Calu3 (cell line): ENCODE measurements at regions not wholly inside any gene's neighbourhood (a gene's known extent, or its start where the extent isn't known, plus 50 kb on each side); places are given as distances from the start of the nearest gene placed in this dataset.

Experiments
- BruUV-seq: library from RNA; stranded (reverse); fragments of 400-500 nt; replicated peaks from 2 replicates; lab custom pipeline; 2021; lab: Mats Ljungman, UMichigan
- CTCF ChIA-PET: fragments of 300-600 bp; sonication (Branson Sonifier 250); formaldehyde crosslinking; loops from one replicate; lab custom pipeline; 2022; ENCODE audit warnings: antibody characterized with exemption; lab: Charles Lee
- DNase-seq: peaks from one replicate; pipeline ENCODE4 v3.0.0; 2022
- H3K27ac Mint-ChIP-seq: one replicate; pipeline ENCODE4 v1.8.0; 2022; ENCODE audit warnings: mixed read lengths; ENCODE audit not compliant: unreplicated experiment
- H3K27me3 Mint-ChIP-seq: one replicate; pipeline ENCODE4 v1.8.0; 2022; ENCODE audit warnings: mixed read lengths; ENCODE audit not compliant: unreplicated experiment
- H3K36me3 Mint-ChIP-seq: one replicate; pipeline ENCODE4 v1.8.0; 2022; ENCODE audit warnings: mild to moderate bottlenecking, moderate library complexity, mixed read lengths; ENCODE audit not compliant: insufficient read depth, unreplicated experiment
- H3K4me1 Mint-ChIP-seq: one replicate; pipeline ENCODE4 v1.8.0; 2022; ENCODE audit warnings: mild to moderate bottlenecking, low read depth, mixed read lengths; ENCODE audit not compliant: unreplicated experiment
- H3K4me3 Mint-ChIP-seq: one replicate; pipeline ENCODE4 v1.8.0; 2022; ENCODE audit warnings: mild to moderate bottlenecking, low read depth, moderate library complexity, mixed read lengths; ENCODE audit not compliant: unreplicated experiment
- H3K9me3 Mint-ChIP-seq: one replicate; pipeline ENCODE4 v1.8.0; 2022; ENCODE audit warnings: low read depth, mixed read lengths; ENCODE audit not compliant: unreplicated experiment
- intact Hi-C: fragments of 100-400 bp; cut with micrococcal nuclease; formaldehyde crosslinking; loops from one replicate; pipeline ENCODE4 v1.10.0; 2022; ENCODE audit not compliant: unreplicated experiment
- TF ChIP-seq, protein P1 (sequence below): fragments of 200-600 bp; IDR thresholded peaks from one replicate; pipeline ENCODE4 v1.8.0; 2022; ENCODE audit warnings: antibody characterized with exemption; ENCODE audit not compliant: unreplicated experiment

DNA sequence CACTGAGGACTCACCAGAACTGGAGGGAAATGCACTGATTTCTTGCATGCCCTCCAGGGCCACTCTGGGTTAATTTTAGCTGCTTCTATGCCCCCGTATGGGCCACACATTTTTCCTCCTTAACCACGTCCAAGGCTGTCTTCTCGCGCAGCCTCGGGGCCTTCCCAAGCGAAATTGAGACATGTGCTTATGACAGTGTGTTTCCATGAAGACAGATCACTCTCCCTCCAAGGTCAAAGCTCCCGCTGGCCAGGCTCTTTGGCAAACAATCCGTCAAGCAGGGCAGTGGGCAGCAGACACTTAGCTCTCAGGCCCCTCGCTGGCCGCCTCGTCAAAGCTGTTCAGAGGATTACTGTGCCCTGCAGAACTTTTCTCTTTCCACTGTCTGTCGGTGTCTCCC lies 243.0 kb upstream of the N4BP1 start:
- H3K27ac Mint-ChIP-seq, result no peak overlapping the region
- TF ChIP-seq, protein P1, sequence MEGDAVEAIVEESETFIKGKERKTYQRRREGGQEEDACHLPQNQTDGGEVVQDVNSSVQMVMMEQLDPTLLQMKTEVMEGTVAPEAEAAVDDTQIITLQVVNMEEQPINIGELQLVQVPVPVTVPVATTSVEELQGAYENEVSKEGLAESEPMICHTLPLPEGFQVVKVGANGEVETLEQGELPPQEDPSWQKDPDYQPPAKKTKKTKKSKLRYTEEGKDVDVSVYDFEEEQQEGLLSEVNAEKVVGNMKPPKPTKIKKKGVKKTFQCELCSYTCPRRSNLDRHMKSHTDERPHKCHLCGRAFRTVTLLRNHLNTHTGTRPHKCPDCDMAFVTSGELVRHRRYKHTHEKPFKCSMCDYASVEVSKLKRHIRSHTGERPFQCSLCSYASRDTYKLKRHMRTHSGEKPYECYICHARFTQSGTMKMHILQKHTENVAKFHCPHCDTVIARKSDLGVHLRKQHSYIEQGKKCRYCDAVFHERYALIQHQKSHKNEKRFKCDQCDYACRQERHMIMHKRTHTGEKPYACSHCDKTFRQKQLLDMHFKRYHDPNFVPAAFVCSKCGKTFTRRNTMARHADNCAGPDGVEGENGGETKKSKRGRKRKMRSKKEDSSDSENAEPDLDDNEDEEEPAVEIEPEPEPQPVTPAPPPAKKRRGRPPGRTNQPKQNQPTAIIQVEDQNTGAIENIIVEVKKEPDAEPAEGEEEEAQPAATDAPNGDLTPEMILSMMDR, result no peak
- no peaks in the 10 kb centered on the region for H3K4me1 Mint-ChIP-seq
- CTCF ChIA-PET, result no interaction called here
- no peaks in the 10 kb centered on the region for H3K36me3 Mint-ChIP-seq
- no peak overlapping the region for H3K4me3 Mint-ChIP-seq
- no TSS peak for BruUV-seq
- DNase-seq, result no peak
- H3K9me3 Mint-ChIP-seq, result peaks cover 2% of the 10 kb centered on the region
- H3K27me3 Mint-ChIP-seq, result peaks cover 56% of the 10 kb centered on the region
- intact Hi-C loops, result no loop called here

DNA sequence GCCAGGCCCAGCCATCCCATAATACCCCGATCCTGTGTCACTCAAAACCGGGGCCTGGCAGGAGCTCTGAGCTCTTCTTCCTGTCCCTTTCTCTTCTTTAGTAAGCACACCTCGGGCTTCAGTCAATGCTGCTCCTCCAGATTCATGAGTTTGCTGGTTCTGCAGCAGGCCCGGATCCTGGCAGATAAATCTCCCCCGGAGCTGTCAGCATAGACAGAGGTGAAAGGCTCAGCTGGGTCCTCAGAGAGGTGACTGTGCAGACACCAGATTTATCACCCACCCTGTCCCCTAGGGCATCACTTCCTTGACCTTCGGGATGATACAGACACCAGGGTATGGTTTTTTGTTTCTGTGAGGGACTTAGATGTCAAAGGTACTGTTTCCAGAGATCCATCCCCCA lies 242.5 kb upstream of the N4BP1 start:
- Mint-ChIP-seq H3K27me3 (peaks cover 51% of the 10 kb centered on the region), H3K4me1 (no peaks in the 10 kb centered on the region), H3K4me3 (no peak overlapping the region), H3K36me3 (no peaks in the 10 kb centered on the region), H3K9me3 (peaks cover 2% of the 10 kb centered on the region), H3K27ac (no peak overlapping the region)
- intact Hi-C loops, result no loop called here
- no peak for DNase-seq
- TF ChIP-seq, protein P1, result no peak
- BruUV-seq, result no TSS peak
- CTCF ChIA-PET, result no interaction called here

DNA sequence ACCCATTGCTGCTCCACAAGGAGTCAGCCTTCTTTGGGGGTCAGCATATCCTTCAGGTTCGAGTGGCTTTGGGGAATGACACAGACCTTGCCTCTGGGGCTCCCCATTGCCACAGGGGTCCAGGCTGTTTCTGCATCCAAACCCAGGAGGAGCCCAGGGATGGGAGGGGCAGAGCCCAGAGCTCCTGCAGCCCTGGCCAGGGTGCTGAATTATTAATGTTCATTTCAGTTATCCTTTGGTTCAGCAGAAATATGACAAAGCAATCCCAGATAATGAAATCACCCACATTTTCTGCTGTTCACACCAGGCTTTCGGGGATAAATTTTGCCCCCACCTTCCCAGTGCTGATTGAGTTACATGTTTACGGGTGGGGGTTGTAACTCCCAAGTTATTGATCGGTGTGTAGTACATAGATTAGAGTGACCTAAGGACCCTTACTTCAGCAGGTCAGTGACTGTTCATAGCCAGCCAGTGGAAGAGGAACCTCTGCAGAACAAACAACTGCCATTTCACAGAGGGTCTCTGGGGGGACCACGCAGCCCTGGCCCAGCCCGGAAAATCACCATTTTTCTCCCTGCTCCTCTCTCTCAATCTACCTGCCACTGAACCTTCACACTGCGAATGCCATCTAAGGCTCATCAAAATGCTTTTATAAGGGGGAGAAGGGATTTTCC lies 240.3 kb upstream of the N4BP1 start:
- no peak overlapping the region for H3K27ac Mint-ChIP-seq
- H3K4me3 Mint-ChIP-seq, result no peak overlapping the region
- no TSS peak for BruUV-seq
- H3K27me3 Mint-ChIP-seq, result peaks cover 30% of the 10 kb centered on the region
- H3K4me1 Mint-ChIP-seq, result no peaks in the 10 kb centered on the region
- intact Hi-C loops, result no loop called here
- H3K36me3 Mint-ChIP-seq, result no peaks in the 10 kb centered on the region
- CTCF ChIA-PET, result interaction anchor here (0.6 kb wide), 1 partner anchor 10 kb away, joined by 3 read pairs; no protein-coding TSS in a partner anchor
- no peak for DNase-seq
- H3K9me3 Mint-ChIP-seq, result peaks cover 2% of the 10 kb centered on the region
- TF ChIP-seq, protein P1, result no peak

DNA sequence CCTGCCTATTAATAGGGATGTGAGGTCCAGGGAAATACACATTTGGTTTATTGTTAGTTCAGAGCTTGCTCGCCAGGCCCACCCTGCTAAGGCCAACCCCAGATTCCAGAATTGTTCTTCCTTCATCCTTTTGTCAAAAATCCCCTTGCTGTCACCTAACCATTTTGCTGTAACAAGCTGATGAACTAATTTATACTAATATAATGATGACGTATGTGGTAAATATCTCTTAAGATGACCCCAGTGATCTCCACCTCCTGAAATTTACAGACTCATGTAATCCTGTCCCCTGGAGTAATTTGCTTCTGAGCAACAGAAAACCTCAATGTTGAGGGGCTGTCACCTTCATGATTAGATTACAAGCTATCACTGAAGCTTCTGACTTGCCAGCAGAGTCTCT lies 236.3 kb upstream of the N4BP1 start:
- BruUV-seq, result no TSS peak
- Mint-ChIP-seq H3K27ac (no peak overlapping the region), H3K27me3 (peaks cover 21% of the 10 kb centered on the region), H3K4me3 (no peak overlapping the region), H3K9me3 (peaks cover 2% of the 10 kb centered on the region), H3K36me3 (no peaks in the 10 kb centered on the region), H3K4me1 (no peaks in the 10 kb centered on the region)
- CTCF ChIA-PET, result no interaction called here
- intact Hi-C loops, result no loop called here
- DNase-seq, result no peak
- TF ChIP-seq, protein P1, result no peak
